K562 (cell line): ENCODE measurements at regions not wholly inside any gene's neighbourhood (a gene's known extent, or its start where the extent isn't known, plus 50 kb on each side); places are given as distances from the start of the nearest gene placed in this dataset.

Experiments used
- ATAC-seq: fragments of 200-7000 bp; cut with Tn5 transposase; 3 replicates; pipeline ENCODE4 v1.9.1; 2020; ENCODE audit warnings: moderate library complexity
- BruUV-seq: library from RNA; stranded (reverse); fragments of 400-500 nt; replicated peaks from 2 replicates; lab custom pipeline; 2021; lab: Mats Ljungman, UMichigan
- CTCF ChIA-PET: fragments of 300-600 bp; formaldehyde crosslinking; extraction: SDS; loops from one replicate; lab custom pipeline; 2021; ENCODE audit warnings: low intra/inter-chr PET ratio; lab: Yijun Ruan, JAX
- POLR2A ChIA-PET: fragments of 300-600, 350-650 bp; sonication (Branson Sonifier 250); formaldehyde crosslinking; extraction: SDS; loops from one replicate; lab custom pipeline; 2021; ENCODE audit warnings: antibody characterized with exemption, inconsistent platforms; lab: Yijun Ruan, JAX
- DNase-seq, 4 experiments: peaks; one replicate each; pipeline versions ENCODE4 v3.0.0 to v3.0.0-alpha.2; 2011 to 2018; ENCODE audit warnings: low spot score in 3 of 4, mixed read lengths in 3 of 4; ENCODE audit errors: extremely low read depth in 1 of 4
- FAIRE-seq: peaks from 2 replicates; lab custom pipeline; 2011; peaks lifted over from hg19 to GRCh38; lab: Jason Lieb, UNC
- H2AFZ ChIP-seq: 2 replicates; pipeline ENCODE4 v1.6.0; 2011; ENCODE audit warnings: low read depth, low read length, control low read depth, inconsistent platforms
- H3K27ac ChIP-seq: fragments of 200-600 bp; 3 replicates; pipeline ENCODE4 v1.8.0; 2011; ENCODE audit warnings: low read depth, mild to moderate bottlenecking, control low read depth, inconsistent platforms, low read length, moderate library complexity, mixed read lengths; ENCODE audit errors: extremely low read depth
- H3K27me3 ChIP-seq, 2 experiments: fragments of 300-600 bp in 1 of 2; 2 replicates in 1 of 2; 3 replicates in 1 of 2; pipeline versions ENCODE4 v1.6.0 to v1.8.0; 2011; ENCODE audit warnings: inconsistent platforms in 2 of 2, low read length in 2 of 2, mild to moderate bottlenecking in 1 of 2, mixed read lengths in 1 of 2, moderate library complexity in 1 of 2; ENCODE audit not compliant: control insufficient read depth in 2 of 2, insufficient read depth in 2 of 2
- H3K36me3 ChIP-seq: fragments of 300-600 bp; 3 replicates; pipeline ENCODE4 v1.8.0; 2011; ENCODE audit warnings: mild to moderate bottlenecking, low read length, inconsistent platforms; ENCODE audit not compliant: control insufficient read depth, insufficient read depth
- H3K4me1 ChIP-seq, 2 experiments: fragments of 200-600 bp in 1 of 2; replicated peaks in 1 of 2; 2 replicates in 1 of 2; 3 replicates in 1 of 2; pipeline versions ENCODE4 v1.5.1 to v1.8.0; 2011; ENCODE audit warnings: inconsistent platforms in 2 of 2, low read length in 2 of 2, mild to moderate bottlenecking in 1 of 2, mixed read lengths in 1 of 2, moderate library complexity in 1 of 2; ENCODE audit not compliant: control insufficient read depth in 2 of 2, insufficient read depth in 2 of 2
- H3K4me2 ChIP-seq: 2 replicates; pipeline ENCODE4 v1.6.1; 2011; ENCODE audit warnings: low read length, control low read depth, inconsistent platforms, mixed read lengths; ENCODE audit not compliant: insufficient read depth
- H3K4me3 ChIP-seq: fragments of 200-600 bp; sonication (generic), shearing (Covaris generic); 2 replicates; pipeline ENCODE4 v1.5.1; 2016; ENCODE audit warnings: control low read depth, inconsistent platforms
- H3K79me2 ChIP-seq: fragments of 200-600 bp; 3 replicates; pipeline ENCODE4 v1.8.0; 2011; ENCODE audit warnings: low read length, inconsistent platforms; ENCODE audit not compliant: control insufficient read depth, insufficient read depth
- H3K9ac ChIP-seq, 2 experiments: 2 replicates each; pipeline versions ENCODE4 v1.6.0 to v1.6.1; 2011; ENCODE audit warnings: low read depth in 2 of 2, low read length in 2 of 2, control low read depth in 1 of 2, inconsistent platforms in 1 of 2, mild to moderate bottlenecking in 1 of 2, mixed read lengths in 1 of 2; ENCODE audit not compliant: insufficient read depth in 1 of 2
- H3K9me1 ChIP-seq: one replicate; pipeline ENCODE4 v1.6.0; 2011; ENCODE audit warnings: inconsistent platforms, mild to moderate bottlenecking, low read length, moderate library complexity; ENCODE audit not compliant: control insufficient read depth, insufficient read depth
- H3K9me3 ChIP-seq: replicated peaks from 2 replicates; pipeline ENCODE4 v1.5.1; 2011; ENCODE audit warnings: low read depth, low read length, inconsistent platforms; ENCODE audit not compliant: control insufficient read depth, insufficient read depth
- H4K20me1 ChIP-seq: replicated peaks from 2 replicates; pipeline ENCODE4 v1.6.1; 2011; ENCODE audit warnings: low read length, inconsistent platforms, mixed read lengths; ENCODE audit not compliant: control insufficient read depth, insufficient read depth
- CHD1 ChIP-seq: fragments of 200-600 bp; sonication (generic); IDR thresholded peaks from one replicate; pipeline ENCODE4 v1.6.1; 2012; ENCODE audit warnings: mild to moderate bottlenecking, moderate library complexity, low read length, inconsistent platforms
- COPS2 ChIP-seq: fragments of 450-650 bp; conservative IDR thresholded peaks from 2 replicates; pipeline ENCODE4 v1.6.1; 2016; ENCODE audit warnings: mild to moderate bottlenecking, moderate library complexity
- KDM2B ChIP-seq: fragments of 250-450 bp; sonication (Bioruptor Pico); IDR thresholded peaks from 2 replicates; pipeline ENCODE4 v1.8.0; 2021; ENCODE audit warnings: mild to moderate bottlenecking, moderate library complexity
- NR1H2 ChIP-seq: sonication (generic); formaldehyde crosslinking; IDR thresholded peaks from 2 replicates; pipeline ENCODE4 v1.4.0; 2020; ENCODE audit warnings: mild to moderate bottlenecking, missing genetic modification reagents
- NRF1 ChIP-seq, 2 experiments: fragments of 450-650 bp; IDR thresholded peaks in 1 of 2; conservative IDR thresholded peaks in 1 of 2; 2 replicates each; pipeline ENCODE4 v1.6.1; 2014; ENCODE audit warnings: mild to moderate bottlenecking in 2 of 2
- SMARCB1 ChIP-seq: IDR thresholded peaks from 2 replicates; pipeline ENCODE4 v1.6.1; 2011; ENCODE audit warnings: improper control_type of control experiment, low read depth; ENCODE audit not compliant: insufficient read length
- TAF9B ChIP-seq: fragments of 450-650 bp; IDR thresholded peaks from 2 replicates; pipeline ENCODE4 v1.6.1; 2018; ENCODE audit warnings: mild to moderate bottlenecking; ENCODE audit not compliant: partially characterized antibody
- XRCC4 ChIP-seq: IDR thresholded peaks from one replicate; pipeline ENCODE4 v1.6.1; 2011; ENCODE audit not compliant: insufficient read depth, insufficient read length; ENCODE audit errors: extremely low read depth
- ZFP36 ChIP-seq: fragments of 150-350 bp; IDR thresholded peaks from 2 replicates; pipeline ENCODE4 v1.6.1; 2018; ENCODE audit warnings: low read length, low read depth; ENCODE audit not compliant: partially characterized antibody
- ZNF408 ChIP-seq: fragments of 250-450 bp; sonication (Bioruptor Pico); IDR thresholded peaks from 2 replicates; pipeline ENCODE4 v1.4.0; 2020; ENCODE audit warnings: low read depth, mild to moderate bottlenecking, moderate library complexity
- ZNF561 ChIP-seq: fragments of 450-650 bp; formaldehyde crosslinking; conservative IDR thresholded peaks from 2 replicates; pipeline ENCODE4 v1.4.0; 2020; ENCODE audit warnings: mild to moderate bottlenecking, moderate library complexity
- ZNF778 ChIP-seq: fragments of 450-650 bp; formaldehyde crosslinking; IDR thresholded peaks from 2 replicates; pipeline ENCODE4 v1.4.0; 2020; ENCODE audit warnings: mild to moderate bottlenecking, moderate library complexity
- WGBS: fragments of 100-300 bp; shearing (Covaris generic); methylation state at CpG from one replicate; pipeline ENCODE4 v1.1.6; 2016; ENCODE audit warnings: low coverage, mixed read lengths; ENCODE audit not compliant: insufficient coverage; ENCODE audit errors: missing lambda C conversion rate; 5-methylcytosine and 5-hydroxymethylcytosine counted together
- in situ Hi-C: fragments of 300-500 bp; cut with MboI; formaldehyde crosslinking; loops from 4 replicates; pipeline ENCODE4 v1.15.0; 2018; ENCODE audit warnings: inconsistent platforms, mixed read lengths
- intact Hi-C: fragments of 100-400 bp; cut with micrococcal nuclease; formaldehyde crosslinking; loops from 2 replicates; pipeline ENCODE4 v1.14.2; 2022
- TF ChIP-seq, protein P1 (sequence below): fragments of 250-450 bp; sonication (Bioruptor Pico); IDR thresholded peaks from 2 replicates; pipeline ENCODE4 v1.8.0; 2022; ENCODE audit warnings: moderate library complexity, mild to moderate bottlenecking, inconsistent platforms
- TF ChIP-seq, protein P2 (sequence below): fragments of 250-450 bp; sonication (Bioruptor Pico); IDR thresholded peaks from 2 replicates; pipeline ENCODE4 v1.5.0; 2020; ENCODE audit warnings: mild to moderate bottlenecking, borderline replicate concordance

- intact Hi-C loops: no loop called here
- ATAC-seq (no peak), DNase-seq (no peak), FAIRE-seq (no peak)
- H3K4me2 ChIP-seq: no peak overlapping the region
- no peak overlapping the region for H3K27ac ChIP-seq
- H4K20me1 ChIP-seq: no peaks in the 10 kb centered on the region
- H3K79me2 ChIP-seq: no peaks in the 10 kb centered on the region
- no peaks in the 10 kb centered on the region for H3K27me3 ChIP-seq
- CTCF ChIA-PET: no interaction called here
- in situ Hi-C loops: no loop called here
- no peaks in the 10 kb centered on the region for H3K9me1 ChIP-seq
- no peaks in the 10 kb centered on the region for H3K9me3 ChIP-seq
- 3% methylated on average over 3 of the region's 3 CpGs for WGBS
- H3K36me3 ChIP-seq: no peaks in the 10 kb centered on the region
- no TSS peak for BruUV-seq
- POLR2A ChIA-PET: no interaction called here
- TF ChIP-seq ZNF408 (CRISPR knock-in tag): no peak
- H2AFZ ChIP-seq: no peak overlapping the region
- no peak overlapping the region for H3K9ac ChIP-seq
- H3K4me3 ChIP-seq: no peak overlapping the region
- H3K4me1 ChIP-seq: no peaks in the 10 kb centered on the region
Measured at GRCh38 chrX:146243041-146243440, 425.4 kb downstream of the SLITRK2 start.

GRCh38 chrX:146259207-146259606 is 441.6 kb downstream of the SLITRK2 start:
- H3K27me3 ChIP-seq: no peaks in the 10 kb centered on the region
- H3K9me1 ChIP-seq: no peaks in the 10 kb centered on the region
- H3K4me2 ChIP-seq: no peak overlapping the region
- no peaks in the 10 kb centered on the region for H3K4me1 ChIP-seq
- no TSS peak for BruUV-seq
- ChIA-PET POLR2A (no interaction called here), CTCF (no interaction called here)
- H3K9me3 ChIP-seq: no peaks in the 10 kb centered on the region
- TF ChIP-seq NR1H2 (CRISPR knock-in tag) (no peak), XRCC4 (no peak), NRF1 (conservative IDR thresholded peaks at IDR 0.05 in 1 of 2, IDR thresholded peaks at IDR 0.05 in 1 of 2) (no peak), TAF9B (no peak), KDM2B (no peak), SMARCB1 (no peak), ZNF778 (CRISPR knock-in tag) (no peak), COPS2 (no peak), CHD1 (no peak), ZFP36 (no peak), ZNF561 (CRISPR knock-in tag) (no peak)
- TF ChIP-seq, protein P1, sequence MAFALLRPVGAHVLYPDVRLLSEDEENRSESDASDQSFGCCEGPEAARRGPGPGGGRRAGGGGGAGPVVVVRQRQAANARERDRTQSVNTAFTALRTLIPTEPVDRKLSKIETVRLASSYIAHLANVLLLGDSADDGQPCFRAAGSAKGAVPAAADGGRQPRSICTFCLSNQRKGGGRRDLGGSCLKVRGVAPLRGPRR (CRISPR knock-in tag): no peak
- TF ChIP-seq, protein P2, sequence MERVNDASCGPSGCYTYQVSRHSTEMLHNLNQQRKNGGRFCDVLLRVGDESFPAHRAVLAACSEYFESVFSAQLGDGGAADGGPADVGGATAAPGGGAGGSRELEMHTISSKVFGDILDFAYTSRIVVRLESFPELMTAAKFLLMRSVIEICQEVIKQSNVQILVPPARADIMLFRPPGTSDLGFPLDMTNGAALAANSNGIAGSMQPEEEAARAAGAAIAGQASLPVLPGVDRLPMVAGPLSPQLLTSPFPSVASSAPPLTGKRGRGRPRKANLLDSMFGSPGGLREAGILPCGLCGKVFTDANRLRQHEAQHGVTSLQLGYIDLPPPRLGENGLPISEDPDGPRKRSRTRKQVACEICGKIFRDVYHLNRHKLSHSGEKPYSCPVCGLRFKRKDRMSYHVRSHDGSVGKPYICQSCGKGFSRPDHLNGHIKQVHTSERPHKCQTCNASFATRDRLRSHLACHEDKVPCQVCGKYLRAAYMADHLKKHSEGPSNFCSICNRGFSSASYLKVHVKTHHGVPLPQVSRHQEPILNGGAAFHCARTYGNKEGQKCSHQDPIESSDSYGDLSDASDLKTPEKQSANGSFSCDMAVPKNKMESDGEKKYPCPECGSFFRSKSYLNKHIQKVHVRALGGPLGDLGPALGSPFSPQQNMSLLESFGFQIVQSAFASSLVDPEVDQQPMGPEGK (CRISPR knock-in tag): no peak
- H3K79me2 ChIP-seq: no peaks in the 10 kb centered on the region
- no CpG with 5 or more reads among the region's 18 CpGs for WGBS
- in situ Hi-C loops (no loop called here), intact Hi-C loops (no loop called here)
- no peak overlapping the region for H2AFZ ChIP-seq
- no peak overlapping the region for H3K9ac ChIP-seq
- no peaks in the 10 kb centered on the region for H4K20me1 ChIP-seq
- no peaks in the 10 kb centered on the region for H3K36me3 ChIP-seq
- DNase-seq (no peak), FAIRE-seq (no peak), ATAC-seq (no peak)
- H3K27ac ChIP-seq: no peak overlapping the region
- H3K4me3 ChIP-seq: no peak overlapping the region
